Tongue (tissue), 1 donor: ENCODE measurements at regions not wholly inside any gene's neighbourhood (a gene's known extent, or its start where the extent isn't known, plus 50 kb on each side); places are given as distances from the start of the nearest gene placed in this dataset.
"Not testable (repeated sequence)": the region's sequence is repeated elsewhere in the genome, so short reads cannot be mapped to it uniquely, and the experiment has no call there.

Experiments used
- DNase-seq: peaks from one replicate; pipeline ENCODE4 v3.0.0-alpha.2; 2015

GRCh38 chr6:4253604-4254231 lies 118.3 kb upstream of the ECI2 start:
- DNase-seq: peak; percentile 86

GRCh38 chr6:4252445-4252844 lies 117.1 kb upstream of the ECI2 start:
- not testable (repeated sequence) for DNase-seq

- DNase-seq: no peak
Measured at GRCh38 chr6:4250645-4251044, 115.3 kb upstream of the ECI2 start.

GRCh38 chr6:4243832-4244231 lies 108.5 kb upstream of the ECI2 start:
- DNase-seq: not testable (repeated sequence)

- DNase-seq: no peak
Measured at GRCh38 chr6:4243237-4243636, 107.9 kb upstream of the ECI2 start.

- DNase-seq: no peak
Measured at GRCh38 chr6:4242601-4243000, 107.2 kb upstream of the ECI2 start.

GRCh38 chr6:4240148-4240547 lies 104.8 kb upstream of the ECI2 start:
- no peak for DNase-seq

- DNase-seq: no peak
Measured at GRCh38 chr6:4225161-4225872, 89.9 kb upstream of the ECI2 start.

GRCh38 chr6:4224067-4224978 lies 88.9 kb upstream of the ECI2 start:
- no peak for DNase-seq

- no peak for DNase-seq
Measured at GRCh38 chr6:4220558-4220957, 85.2 kb upstream of the ECI2 start.

- not testable (repeated sequence) for DNase-seq
Measured at GRCh38 chr6:4218619-4219317, 83.4 kb upstream of the ECI2 start.

- DNase-seq: no peak
Measured at GRCh38 chr6:4212588-4212987, 77.2 kb upstream of the ECI2 start.

GRCh38 chr6:4210629-4211419 lies 75.4 kb upstream of the ECI2 start:
- peak; percentile 61 for DNase-seq

- no peak for DNase-seq
Measured at GRCh38 chr6:4209196-4209595, 73.8 kb upstream of the ECI2 start.

- no peak for DNase-seq
Measured at GRCh38 chr6:4208158-4208557, 72.8 kb upstream of the ECI2 start.

- not testable (repeated sequence) for DNase-seq
Measured at GRCh38 chr6:4203642-4204417, 68.5 kb upstream of the ECI2 start.

- DNase-seq: no peak
Measured at GRCh38 chr6:4192627-4193026, 57.3 kb upstream of the ECI2 start.

GRCh38 chr6:4192173-4192572 lies 56.8 kb upstream of the ECI2 start:
- DNase-seq: no peak

- no peak for DNase-seq
Measured at GRCh38 chr6:4191271-4191721, 55.9 kb upstream of the ECI2 start.

- DNase-seq: no peak
Measured at GRCh38 chr6:4189249-4189648, 53.9 kb upstream of the ECI2 start.

- DNase-seq: no peak
Measured at GRCh38 chr6:4188801-4189200, 53.4 kb upstream of the ECI2 start.
